GM21447 (cell line): ENCODE measurements at regions not wholly inside any gene's neighbourhood (a gene's known extent, or its start where the extent isn't known, plus 50 kb on each side); places are given as distances from the start of the nearest gene placed in this dataset.

Source experiments
- ATAC-seq: cut with Tn5 transposase; IDR thresholded peaks from one replicate; pipeline ENCODE4 v1.9.1; 2021; ENCODE audit not compliant: unreplicated experiment

GRCh38 chr7:50209461-50210135, 94.9 kb upstream of the IKZF1 start:
- ATAC-seq = no peak

- no peak for ATAC-seq
Measured at GRCh38 chr7:50208378-50208982, 96.0 kb upstream of the IKZF1 start.

GRCh38 chr7:50207686-50208255, 96.7 kb upstream of the IKZF1 start:
- ATAC-seq = no peak

GRCh38 chr7:50207251-50207564, 97.3 kb upstream of the IKZF1 start:
- no peak for ATAC-seq

GRCh38 chr7:50206453-50207250, 97.9 kb upstream of the IKZF1 start:
- no peak for ATAC-seq

- peak; percentile 14 for ATAC-seq
Measured at GRCh38 chr7:50205011-50205410, 99.5 kb upstream of the IKZF1 start.

- no peak for ATAC-seq
Measured at GRCh38 chr7:50204581-50204980, 99.9 kb upstream of the IKZF1 start.

GRCh38 chr7:50203521-50203920, 101.0 kb upstream of the IKZF1 start:
- ATAC-seq = no peak

GRCh38 chr7:50202052-50202555, 102.4 kb upstream of the IKZF1 start:
- no peak for ATAC-seq

GRCh38 chr7:50199824-50200223, 104.7 kb upstream of the IKZF1 start:
- no peak for ATAC-seq

GRCh38 chr7:50197549-50197948, 104.5 kb upstream of the ZPBP start:
- ATAC-seq = peak; percentile 93

- no peak for ATAC-seq
Measured at GRCh38 chr7:50196719-50197118, 103.7 kb upstream of the ZPBP start.

GRCh38 chr7:50190776-50191175, 97.7 kb upstream of the ZPBP start:
- ATAC-seq = no peak

- no peak for ATAC-seq
Measured at GRCh38 chr7:50189371-50189770, 96.3 kb upstream of the ZPBP start.

GRCh38 chr7:50185951-50186682, 93.1 kb upstream of the ZPBP start:
- no peak for ATAC-seq

GRCh38 chr7:50185208-50185607, 92.2 kb upstream of the ZPBP start:
- no peak for ATAC-seq

- ATAC-seq = no peak
Measured at GRCh38 chr7:50184271-50184990, 91.4 kb upstream of the ZPBP start.

GRCh38 chr7:50182759-50183158, 89.7 kb upstream of the ZPBP start:
- no peak for ATAC-seq

GRCh38 chr7:50181081-50181480, 88.0 kb upstream of the ZPBP start:
- ATAC-seq = no peak

GRCh38 chr7:50178166-50178565, 85.1 kb upstream of the ZPBP start:
- ATAC-seq = no peak
